Omental fat pad (tissue), 3 donors: ENCODE measurements at regions not wholly inside any gene's neighbourhood (a gene's known extent, or its start where the extent isn't known, plus 50 kb on each side); places are given as distances from the start of the nearest gene placed in this dataset.
"Not testable (repeated sequence)": the region's sequence is repeated elsewhere in the genome, so short reads cannot be mapped to it uniquely, and the experiment has no call there.

Experiments used
- ATAC-seq: fragments of 150-250 bp; one replicate; pipeline ENCODE4 v1.9.1; 2016; ENCODE audit warnings: mild to moderate bottlenecking, moderate library complexity; ENCODE audit not compliant: low FRiP score
- DNase-seq: peaks from one replicate; pipeline ENCODE4 v3.0.0-alpha.2; 2019; ENCODE audit warnings: low spot score
- TF ChIP-seq, protein P1 (sequence below), 3 donors: fragments of 450-650 bp; IDR thresholded peaks; one replicate each; pipeline ENCODE4 v1.5.1; 2016 to 2017; ENCODE audit warnings: antibody characterized with exemption in 3 of 3, mild to moderate bottlenecking in 3 of 3, moderate library complexity in 2 of 3

DNA sequence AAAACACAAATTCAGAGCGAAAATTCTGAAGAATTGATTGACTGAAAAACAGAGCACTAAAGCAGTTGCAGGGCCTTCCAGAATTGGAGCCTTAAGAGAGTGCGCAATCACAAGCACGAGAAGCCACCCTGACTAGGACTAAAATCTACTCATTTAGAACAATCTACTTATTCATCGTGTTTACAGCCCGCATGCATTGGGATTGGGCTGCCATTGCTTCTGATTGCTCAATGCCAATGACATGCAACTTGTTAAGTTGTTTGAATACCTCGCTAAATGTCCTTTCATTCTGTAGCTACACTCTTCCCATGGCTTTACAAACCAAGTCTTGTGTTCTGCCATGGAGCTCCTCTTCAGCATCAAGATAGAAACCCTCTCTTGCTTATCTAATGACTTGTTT lies 425.9 kb upstream of the POM121L12 start:
- ATAC-seq (no peak), DNase-seq (no peak)

DNA sequence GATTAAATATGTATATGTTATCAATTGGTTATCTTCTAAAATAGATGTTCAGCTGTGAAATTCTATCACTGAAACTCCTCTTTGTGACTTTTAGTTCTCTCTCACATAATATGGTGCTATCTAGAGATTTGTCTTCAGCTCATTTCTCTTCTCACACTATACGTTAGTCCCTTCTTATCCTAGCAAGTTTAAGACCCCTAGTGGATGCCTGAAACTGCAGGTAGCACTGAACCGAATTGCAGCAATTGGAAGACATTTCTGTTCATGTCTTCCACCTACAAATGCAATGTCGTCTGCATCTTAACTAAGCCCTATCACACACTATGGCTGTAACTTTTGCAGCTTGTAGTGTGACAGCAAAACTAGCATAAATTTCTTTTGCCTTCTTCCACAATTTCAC lies 442.7 kb upstream of the POM121L12 start:
- TF ChIP-seq, protein P1, sequence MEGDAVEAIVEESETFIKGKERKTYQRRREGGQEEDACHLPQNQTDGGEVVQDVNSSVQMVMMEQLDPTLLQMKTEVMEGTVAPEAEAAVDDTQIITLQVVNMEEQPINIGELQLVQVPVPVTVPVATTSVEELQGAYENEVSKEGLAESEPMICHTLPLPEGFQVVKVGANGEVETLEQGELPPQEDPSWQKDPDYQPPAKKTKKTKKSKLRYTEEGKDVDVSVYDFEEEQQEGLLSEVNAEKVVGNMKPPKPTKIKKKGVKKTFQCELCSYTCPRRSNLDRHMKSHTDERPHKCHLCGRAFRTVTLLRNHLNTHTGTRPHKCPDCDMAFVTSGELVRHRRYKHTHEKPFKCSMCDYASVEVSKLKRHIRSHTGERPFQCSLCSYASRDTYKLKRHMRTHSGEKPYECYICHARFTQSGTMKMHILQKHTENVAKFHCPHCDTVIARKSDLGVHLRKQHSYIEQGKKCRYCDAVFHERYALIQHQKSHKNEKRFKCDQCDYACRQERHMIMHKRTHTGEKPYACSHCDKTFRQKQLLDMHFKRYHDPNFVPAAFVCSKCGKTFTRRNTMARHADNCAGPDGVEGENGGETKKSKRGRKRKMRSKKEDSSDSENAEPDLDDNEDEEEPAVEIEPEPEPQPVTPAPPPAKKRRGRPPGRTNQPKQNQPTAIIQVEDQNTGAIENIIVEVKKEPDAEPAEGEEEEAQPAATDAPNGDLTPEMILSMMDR (IDR thresholded peaks at IDR 0.05), result no peak
- DNase-seq (no peak), ATAC-seq (no peak)

More for the DNA sequence above, 425.9 kb upstream of the POM121L12 start:
- TF ChIP-seq, protein P1 (IDR thresholded peaks at IDR 0.05), result no peak

DNA sequence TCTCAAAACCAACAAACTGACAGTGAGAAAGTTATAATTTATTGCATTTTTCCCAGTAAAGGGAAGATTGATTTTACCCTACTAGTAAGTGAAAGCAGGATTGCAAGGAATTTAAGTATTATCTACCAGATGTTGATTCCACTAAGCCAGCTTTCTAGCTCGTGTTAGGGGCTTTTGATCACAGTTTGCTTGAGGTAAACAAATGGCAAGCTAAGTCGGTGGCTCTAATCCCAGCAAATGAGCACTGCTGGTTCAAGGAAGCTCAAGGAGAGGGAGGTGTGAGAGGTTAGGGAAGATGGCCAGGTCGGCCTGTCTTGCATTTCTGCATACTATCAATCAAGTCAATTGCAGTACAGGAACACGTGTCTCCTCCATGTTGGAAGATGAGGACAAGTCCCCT lies 448.7 kb upstream of the POM121L12 start:
- ATAC-seq (no peak), DNase-seq (no peak)
- TF ChIP-seq, protein P1 (IDR thresholded peaks at IDR 0.05), result no peak

DNA sequence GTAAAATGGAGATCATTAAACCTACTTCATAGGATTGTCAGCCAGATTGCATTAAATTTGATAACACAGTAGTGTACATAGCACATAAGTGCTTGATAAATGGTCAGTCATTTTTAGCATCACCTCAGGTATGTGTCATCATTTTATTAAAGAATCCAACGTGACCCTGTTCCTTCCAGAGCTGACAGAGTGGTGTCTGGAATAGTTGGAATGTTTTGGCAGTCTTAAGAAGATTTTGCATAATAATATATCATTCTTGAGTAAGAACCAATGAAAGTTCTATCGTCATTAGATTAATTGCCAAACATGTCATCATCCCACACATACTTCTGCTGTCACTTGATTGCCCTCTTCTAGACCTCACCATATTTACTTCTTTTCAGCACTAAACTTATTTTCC lies 451.4 kb upstream of the POM121L12 start:
- no peak for ATAC-seq
- no peak for DNase-seq
- TF ChIP-seq, protein P1 (IDR thresholded peaks at IDR 0.05), result no peak

DNA sequence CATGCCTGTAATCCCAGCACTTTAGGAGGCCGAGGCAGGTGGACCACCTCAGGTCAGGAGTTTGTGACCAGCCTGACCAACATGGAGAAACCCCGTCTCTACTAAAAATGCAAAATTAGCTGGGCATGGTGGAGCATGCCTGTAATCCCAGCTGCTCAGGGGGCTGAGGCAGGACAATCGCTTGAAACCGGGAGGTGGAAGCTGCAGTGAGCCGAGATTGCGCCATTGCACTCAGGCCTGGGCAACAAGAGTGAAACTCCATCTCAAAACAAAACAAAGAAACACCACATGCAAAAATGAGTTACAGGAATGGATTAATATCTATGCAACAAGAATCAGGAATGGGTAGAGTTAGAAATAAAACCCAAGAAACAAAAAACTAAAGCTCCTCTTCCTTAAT lies 462.3 kb upstream of the POM121L12 start:
- DNase-seq, ATAC-seq: not testable (repeated sequence)

DNA sequence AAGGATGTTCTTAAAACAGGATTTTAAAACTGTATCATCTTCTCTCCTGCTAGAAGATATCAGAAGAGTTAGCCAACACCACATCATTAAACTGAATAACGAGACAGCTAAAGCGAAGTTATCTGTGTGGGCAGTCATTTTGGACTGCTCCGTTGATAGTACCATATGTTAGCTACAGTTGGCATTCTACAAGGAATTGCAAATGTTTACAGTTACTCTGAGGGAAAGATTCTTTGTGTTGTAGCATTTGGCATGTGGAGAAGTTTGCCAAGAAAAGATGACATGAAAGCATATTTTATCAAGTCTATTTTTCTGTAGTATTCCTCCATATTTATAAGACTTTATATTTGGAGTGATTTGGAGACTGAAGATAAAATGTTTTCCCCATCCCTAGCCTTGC lies 464.4 kb upstream of the POM121L12 start:
- no peak for ATAC-seq
- TF ChIP-seq, protein P1 (IDR thresholded peaks at IDR 0.05), result no peak
- no peak for DNase-seq

DNA sequence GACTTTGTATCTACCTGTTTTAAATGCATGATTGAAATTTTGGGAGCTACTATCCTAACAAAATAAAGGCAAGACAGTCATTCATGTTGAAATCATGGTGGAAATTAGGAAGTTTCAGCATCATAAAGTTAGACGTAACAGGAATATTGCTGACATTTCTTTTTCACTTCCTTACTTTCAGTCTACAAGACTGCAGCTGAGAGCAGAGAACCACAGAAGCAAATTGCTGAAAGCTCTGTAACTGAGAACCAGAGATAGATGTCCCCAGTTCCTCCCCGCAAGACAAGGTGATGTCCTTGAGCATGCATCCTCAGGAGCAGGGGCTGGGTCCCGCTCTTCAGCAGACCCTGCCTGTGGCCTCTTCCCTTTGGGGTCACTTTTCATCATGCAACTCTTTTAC lies 466.3 kb upstream of the POM121L12 start:
- TF ChIP-seq, protein P1 (IDR thresholded peaks at IDR 0.05), result no peak
- ATAC-seq, result no peak

DNA sequence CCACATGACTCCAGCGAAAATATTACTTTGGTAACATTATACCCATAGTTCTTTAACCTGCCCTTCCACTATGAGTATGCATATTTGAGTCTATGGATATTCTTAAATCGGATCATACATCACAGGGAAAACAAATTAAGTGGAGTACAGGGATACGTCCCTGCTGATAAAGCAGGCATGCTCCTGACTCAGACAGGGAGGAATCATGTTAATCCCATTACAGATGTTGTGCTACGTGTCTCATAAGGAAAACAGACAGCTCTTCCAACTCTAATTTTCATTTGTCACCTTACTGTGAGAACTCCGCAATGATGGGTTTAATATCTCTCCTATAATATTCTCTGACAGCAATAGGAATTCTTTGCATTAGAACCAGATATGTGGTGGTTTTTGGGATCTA lies 469.5 kb upstream of the POM121L12 start:
- DNase-seq (no peak), ATAC-seq (no peak)
- TF ChIP-seq, protein P1 (IDR thresholded peaks at IDR 0.05), result no peak

More for the DNA sequence above, 466.3 kb upstream of the POM121L12 start:
- DNase-seq, result no peak
